K562 (cell line): ENCODE measurements at regions not wholly inside any gene's neighbourhood (a gene's known extent, or its start where the extent isn't known, plus 50 kb on each side); places are given as distances from the start of the nearest gene placed in this dataset.

Source experiments
- ATAC-seq: fragments of 200-7000 bp; cut with Tn5 transposase; 3 replicates; pipeline ENCODE4 v1.9.1; 2020; ENCODE audit warnings: moderate library complexity
- BruUV-seq: library from RNA; stranded (reverse); fragments of 400-500 nt; replicated peaks from 2 replicates; lab custom pipeline; 2021; lab: Mats Ljungman, UMichigan
- CTCF ChIA-PET: fragments of 300-600 bp; formaldehyde crosslinking; extraction: SDS; loops from one replicate; lab custom pipeline; 2021; ENCODE audit warnings: low intra/inter-chr PET ratio; lab: Yijun Ruan, JAX
- POLR2A ChIA-PET: fragments of 300-600, 350-650 bp; sonication (Branson Sonifier 250); formaldehyde crosslinking; extraction: SDS; loops from one replicate; lab custom pipeline; 2021; ENCODE audit warnings: antibody characterized with exemption, inconsistent platforms; lab: Yijun Ruan, JAX
- DNase-seq, 4 experiments: peaks; one replicate each; pipeline versions ENCODE4 v3.0.0 to v3.0.0-alpha.2; 2011 to 2018; ENCODE audit warnings: low spot score in 3 of 4, mixed read lengths in 3 of 4; ENCODE audit errors: extremely low read depth in 1 of 4
- FAIRE-seq: peaks from 2 replicates; lab custom pipeline; 2011; peaks lifted over from hg19 to GRCh38; lab: Jason Lieb, UNC
- H2AFZ ChIP-seq: 2 replicates; pipeline ENCODE4 v1.6.0; 2011; ENCODE audit warnings: low read depth, low read length, control low read depth, inconsistent platforms
- H3K27ac ChIP-seq: fragments of 200-600 bp; 3 replicates; pipeline ENCODE4 v1.8.0; 2011; ENCODE audit warnings: low read depth, mild to moderate bottlenecking, control low read depth, inconsistent platforms, low read length, moderate library complexity, mixed read lengths; ENCODE audit errors: extremely low read depth
- H3K27me3 ChIP-seq, 2 experiments: fragments of 300-600 bp in 1 of 2; 2 replicates in 1 of 2; 3 replicates in 1 of 2; pipeline versions ENCODE4 v1.6.0 to v1.8.0; 2011; ENCODE audit warnings: inconsistent platforms in 2 of 2, low read length in 2 of 2, mild to moderate bottlenecking in 1 of 2, mixed read lengths in 1 of 2, moderate library complexity in 1 of 2; ENCODE audit not compliant: control insufficient read depth in 2 of 2, insufficient read depth in 2 of 2
- H3K36me3 ChIP-seq: fragments of 300-600 bp; 3 replicates; pipeline ENCODE4 v1.8.0; 2011; ENCODE audit warnings: mild to moderate bottlenecking, low read length, inconsistent platforms; ENCODE audit not compliant: control insufficient read depth, insufficient read depth
- H3K4me1 ChIP-seq, 2 experiments: fragments of 200-600 bp in 1 of 2; replicated peaks in 1 of 2; 2 replicates in 1 of 2; 3 replicates in 1 of 2; pipeline versions ENCODE4 v1.5.1 to v1.8.0; 2011; ENCODE audit warnings: inconsistent platforms in 2 of 2, low read length in 2 of 2, mild to moderate bottlenecking in 1 of 2, mixed read lengths in 1 of 2, moderate library complexity in 1 of 2; ENCODE audit not compliant: control insufficient read depth in 2 of 2, insufficient read depth in 2 of 2
- H3K4me2 ChIP-seq: 2 replicates; pipeline ENCODE4 v1.6.1; 2011; ENCODE audit warnings: low read length, control low read depth, inconsistent platforms, mixed read lengths; ENCODE audit not compliant: insufficient read depth
- H3K4me3 ChIP-seq: fragments of 200-600 bp; sonication (generic), shearing (Covaris generic); 2 replicates; pipeline ENCODE4 v1.5.1; 2016; ENCODE audit warnings: control low read depth, inconsistent platforms
- H3K79me2 ChIP-seq: fragments of 200-600 bp; 3 replicates; pipeline ENCODE4 v1.8.0; 2011; ENCODE audit warnings: low read length, inconsistent platforms; ENCODE audit not compliant: control insufficient read depth, insufficient read depth
- H3K9ac ChIP-seq, 2 experiments: 2 replicates each; pipeline versions ENCODE4 v1.6.0 to v1.6.1; 2011; ENCODE audit warnings: low read depth in 2 of 2, low read length in 2 of 2, control low read depth in 1 of 2, inconsistent platforms in 1 of 2, mild to moderate bottlenecking in 1 of 2, mixed read lengths in 1 of 2; ENCODE audit not compliant: insufficient read depth in 1 of 2
- H3K9me1 ChIP-seq: one replicate; pipeline ENCODE4 v1.6.0; 2011; ENCODE audit warnings: inconsistent platforms, mild to moderate bottlenecking, low read length, moderate library complexity; ENCODE audit not compliant: control insufficient read depth, insufficient read depth
- H3K9me3 ChIP-seq: replicated peaks from 2 replicates; pipeline ENCODE4 v1.5.1; 2011; ENCODE audit warnings: low read depth, low read length, inconsistent platforms; ENCODE audit not compliant: control insufficient read depth, insufficient read depth
- H4K20me1 ChIP-seq: replicated peaks from 2 replicates; pipeline ENCODE4 v1.6.1; 2011; ENCODE audit warnings: low read length, inconsistent platforms, mixed read lengths; ENCODE audit not compliant: control insufficient read depth, insufficient read depth
- ELF4 ChIP-seq: fragments of 450-650 bp; formaldehyde crosslinking; IDR thresholded peaks from 2 replicates; pipeline ENCODE4 v1.4.0; 2022; ENCODE audit warnings: missing genetic modification characterization
- FOXA1 ChIP-seq: fragments of 450-650 bp; IDR thresholded peaks from 2 replicates; pipeline ENCODE4 v1.6.1; 2016; ENCODE audit warnings: mild to moderate bottlenecking, borderline replicate concordance
- FOXK1 ChIP-seq: sonication (generic); formaldehyde crosslinking; IDR thresholded peaks from 2 replicates; pipeline ENCODE4 v1.8.0; 2022; ENCODE audit warnings: missing genetic modification reagents, mild to moderate bottlenecking, borderline replicate concordance
- KLF1 ChIP-seq: fragments of 450-650 bp; IDR thresholded peaks from 2 replicates; pipeline ENCODE4 v1.6.1; 2016; ENCODE audit warnings: missing genetic modification characterization, missing compliant biosample characterization
- MEF2A ChIP-seq: IDR thresholded peaks from 2 replicates; pipeline ENCODE4 v1.6.1; 2011; ENCODE audit warnings: low read depth, mild to moderate bottlenecking, low read length, moderate library complexity; ENCODE audit not compliant: control insufficient read depth
- PKNOX1 ChIP-seq: fragments of 450-650 bp; IDR thresholded peaks from 2 replicates; pipeline ENCODE4 v1.6.1; 2016
- SLC30A9 ChIP-seq: fragments of 250-450 bp; sonication (Bioruptor Pico); IDR thresholded peaks from 2 replicates; pipeline ENCODE4 v1.8.0; 2022; ENCODE audit warnings: mild to moderate bottlenecking, moderate library complexity
- SMC3 ChIP-seq: conservative IDR thresholded peaks from 2 replicates; pipeline ENCODE4 v1.6.1; 2011; ENCODE audit warnings: low read depth, low read length, improper control_type of control experiment; ENCODE audit not compliant: insufficient read depth
- SNRNP70 ChIP-seq: fragments of 200-400 bp; formaldehyde crosslinking; optimal IDR thresholded peaks from 2 replicates; pipeline ENCODE3; 2017; ENCODE audit warnings: low read depth, low read length
- ZBTB40 ChIP-seq, 2 experiments: fragments of 450-650 bp in 1 of 2; sonication (generic) in 1 of 2; formaldehyde crosslinking in 1 of 2; IDR thresholded peaks; 2 replicates each; pipeline versions ENCODE4 v1.7.1 to v1.9.0; 2016 to 2022; ENCODE audit warnings: inconsistent platforms in 1 of 2, mild to moderate bottlenecking in 1 of 2, missing genetic modification reagents in 1 of 2
- ZNF263 ChIP-seq: sonication (generic); formaldehyde crosslinking; IDR thresholded peaks from 2 replicates; pipeline ENCODE4 v1.8.0; 2022; ENCODE audit warnings: mild to moderate bottlenecking, missing genetic modification reagents, borderline replicate concordance
- WGBS: fragments of 100-300 bp; shearing (Covaris generic); methylation state at CpG from one replicate; pipeline ENCODE4 v1.1.6; 2016; ENCODE audit warnings: low coverage, mixed read lengths; ENCODE audit not compliant: insufficient coverage; ENCODE audit errors: missing lambda C conversion rate; 5-methylcytosine and 5-hydroxymethylcytosine counted together
- in situ Hi-C: fragments of 300-500 bp; cut with MboI; formaldehyde crosslinking; loops from 4 replicates; pipeline ENCODE4 v1.15.0; 2018; ENCODE audit warnings: inconsistent platforms, mixed read lengths
- intact Hi-C: fragments of 100-400 bp; cut with micrococcal nuclease; formaldehyde crosslinking; loops from 2 replicates; pipeline ENCODE4 v1.14.2; 2022

- no peak overlapping the region for H2AFZ ChIP-seq
- in situ Hi-C loops (no loop called here), intact Hi-C loops (no loop called here)
- H3K36me3 ChIP-seq: no peaks in the 10 kb centered on the region
- DNase-seq (no peak), ATAC-seq (no peak), FAIRE-seq (no peak)
- H3K4me1 ChIP-seq: peaks cover 0 to 4% of the 10 kb centered on the region in 2 experiments; a peak in 2 of 5 replicates
- BruUV-seq: no TSS peak
- CTCF ChIA-PET: no interaction called here
- 59% methylated on average over 12 of the region's 13 CpGs for WGBS
- no peaks in the 10 kb centered on the region for H3K9me1 ChIP-seq
- no peaks in the 10 kb centered on the region for H3K9me3 ChIP-seq
- no peaks in the 10 kb centered on the region for H3K79me2 ChIP-seq
- no peak overlapping the region for H3K4me2 ChIP-seq
- no peak overlapping the region for H3K4me3 ChIP-seq
- no peaks in the 10 kb centered on the region for H4K20me1 ChIP-seq
- H3K27me3 ChIP-seq: no peaks in the 10 kb centered on the region
- no peak overlapping the region for H3K27ac ChIP-seq
- H3K9ac ChIP-seq: no peak overlapping the region
- POLR2A ChIA-PET: interaction anchor here (0.6 to 1.8 kb wide), 3 partner anchors 12 to 336 kb away, joined by 3 to 4 read pairs (median 3); no protein-coding TSS in a partner anchor
- TF ChIP-seq ZNF263: no peak
- no peak for TF ChIP-seq FOXK1 (CRISPR knock-in tag)
- no peak for TF ChIP-seq ELF4 (CRISPR knock-in tag)
- no peak for TF ChIP-seq SLC30A9 (CRISPR knock-in tag)
- no peak for TF ChIP-seq SMC3
- no peak for TF ChIP-seq MEF2A
- TF ChIP-seq FOXA1: no peak
- TF ChIP-seq PKNOX1: no peak
- TF ChIP-seq ZBTB40 (IDR thresholded peaks at IDR 0.05): no peak
- no peak for TF ChIP-seq ZBTB40 (CRISPR knock-in tag; IDR thresholded peaks at IDR 0.05)
- no peak for TF ChIP-seq KLF1 (tag)
- TF ChIP-seq SNRNP70: no peak
These were observed 102.2 kb upstream of the GADD45A start for GRCh38 chr1:67582625-67583461.
